H9 (cell line): ENCODE measurements at regions not wholly inside any gene's neighbourhood (a gene's known extent, or its start where the extent isn't known, plus 50 kb on each side); places are given as distances from the start of the nearest gene placed in this dataset.

Experiments
- DNase-seq: peaks from one replicate; pipeline ENCODE4 v3.0.0-alpha.2; 2017
- H2AFZ ChIP-seq: one replicate; pipeline ENCODE4 v1.6.1; 2013; ENCODE audit warnings: mild to moderate bottlenecking, low read length, control low read depth, moderate library complexity
- H2AK5ac ChIP-seq: 2 replicates; pipeline ENCODE4 v1.6.1; 2013; ENCODE audit warnings: low read length, control low read depth, mixed read lengths; ENCODE audit not compliant: insufficient read length
- H2BK120ac ChIP-seq: one replicate; pipeline ENCODE4 v1.6.1; 2013; ENCODE audit warnings: low read depth, mild to moderate bottlenecking, low read length, control low read depth, inconsistent platforms; ENCODE audit not compliant: poor library complexity, severe bottlenecking
- H2BK12ac ChIP-seq: 2 replicates; pipeline ENCODE4 v1.6.1; 2013; ENCODE audit warnings: low read length, control low read depth, mixed read lengths, low read depth; ENCODE audit not compliant: insufficient read length
- H2BK15ac ChIP-seq: 2 replicates; pipeline ENCODE4 v1.6.1; 2013; ENCODE audit warnings: low read depth, low read length, control low read depth
- H2BK20ac ChIP-seq: one replicate; pipeline ENCODE4 v1.6.1; 2013; ENCODE audit warnings: low read depth, mild to moderate bottlenecking, low read length, control low read depth, inconsistent platforms; ENCODE audit not compliant: poor library complexity, severe bottlenecking
- H2BK5ac ChIP-seq: 2 replicates; pipeline ENCODE4 v1.6.1; 2013; ENCODE audit warnings: low read length, control low read depth, mixed read lengths; ENCODE audit not compliant: insufficient read length
- H3K14ac ChIP-seq: 2 replicates; pipeline ENCODE4 v1.6.1; 2013; ENCODE audit warnings: low read length, control low read depth; ENCODE audit not compliant: insufficient read depth
- H3K18ac ChIP-seq: 2 replicates; pipeline ENCODE4 v1.6.1; 2013; ENCODE audit warnings: low read depth, mild to moderate bottlenecking, mixed read lengths, low read length, control low read depth; ENCODE audit not compliant: insufficient read length
- H3K23ac ChIP-seq: 2 replicates; pipeline ENCODE4 v1.6.1; 2013; ENCODE audit warnings: low read length, control low read depth, mixed read lengths, low read depth; ENCODE audit not compliant: insufficient read length
- H3K23me2 ChIP-seq: 2 replicates; pipeline ENCODE4 v1.6.1; 2013; ENCODE audit warnings: low read depth, mild to moderate bottlenecking, mixed read lengths, low read length, control low read depth; ENCODE audit not compliant: insufficient read length, poor library complexity, severe bottlenecking
- H3K27ac ChIP-seq: 2 replicates; pipeline ENCODE4 v1.5.1; 2013; ENCODE audit warnings: low read length, control low read depth, mixed read lengths, low read depth; ENCODE audit not compliant: insufficient read length
- H3K27me3 ChIP-seq: 2 replicates; pipeline ENCODE4 v1.6.1; 2013; ENCODE audit warnings: low read length, control low read depth, inconsistent platforms; ENCODE audit not compliant: insufficient read depth
- H3K4ac ChIP-seq: 2 replicates; pipeline ENCODE4 v1.6.1; 2013; ENCODE audit warnings: low read depth, mild to moderate bottlenecking, control low read depth, inconsistent platforms, low read length, moderate library complexity
- H3K4me1 ChIP-seq: 2 replicates; pipeline ENCODE4 v1.6.1; 2013; ENCODE audit warnings: low read length, control low read depth, inconsistent platforms; ENCODE audit not compliant: insufficient read depth
- H3K4me2 ChIP-seq: 2 replicates; pipeline ENCODE4 v1.6.1; 2013; ENCODE audit warnings: low read length, control low read depth, mixed read lengths; ENCODE audit not compliant: insufficient read length, insufficient read depth
- H3K56ac ChIP-seq: 2 replicates; pipeline ENCODE4 v1.6.1; 2013; ENCODE audit warnings: low read depth, mild to moderate bottlenecking, mixed read lengths, low read length, control low read depth; ENCODE audit not compliant: insufficient read length
- H3K79me1 ChIP-seq: 2 replicates; pipeline ENCODE4 v1.6.1; 2013; ENCODE audit warnings: low read depth, mild to moderate bottlenecking, moderate library complexity, low read length, control low read depth, inconsistent platforms; ENCODE audit not compliant: insufficient read depth, poor library complexity, severe bottlenecking
- H3K79me2 ChIP-seq: 2 replicates; pipeline ENCODE4 v1.6.1; 2013; ENCODE audit warnings: low read length, control low read depth, inconsistent platforms; ENCODE audit not compliant: insufficient read depth
- H3K9ac ChIP-seq: 2 replicates; pipeline ENCODE4 v1.6.1; 2013; ENCODE audit warnings: low read length, control low read depth, mixed read lengths; ENCODE audit not compliant: insufficient read length; ENCODE audit errors: extremely low read depth
- H3K9me3 ChIP-seq: one replicate; pipeline ENCODE4 v1.6.1; 2013; ENCODE audit warnings: low read depth, low read length, inconsistent platforms; ENCODE audit not compliant: control insufficient read depth
- H3T11ph ChIP-seq: one replicate; pipeline ENCODE4 v1.6.1; 2013; ENCODE audit warnings: mild to moderate bottlenecking, low read length, control low read depth, inconsistent platforms
- H4K20me1 ChIP-seq: one replicate; pipeline ENCODE4 v1.6.1; 2013; ENCODE audit not compliant: control insufficient read depth, insufficient read length, insufficient read depth
- H4K5ac ChIP-seq: 2 replicates; pipeline ENCODE4 v1.6.1; 2013; ENCODE audit warnings: low read depth, mild to moderate bottlenecking, mixed read lengths, low read length, control low read depth; ENCODE audit not compliant: insufficient read length
- H4K8ac ChIP-seq: replicated peaks from 2 replicates; pipeline ENCODE4 v1.6.1; 2013; ENCODE audit warnings: low read length, control low read depth, mixed read lengths, low read depth; ENCODE audit not compliant: insufficient read length
- H4K91ac ChIP-seq: 2 replicates; pipeline ENCODE4 v1.6.1; 2013; ENCODE audit warnings: low read depth, mild to moderate bottlenecking, moderate library complexity, mixed read lengths, low read length, control low read depth; ENCODE audit not compliant: insufficient read length
- H3K27ac Mint-ChIP-seq, 3 experiments: 2 replicates in 2 of 3; 3 replicates in 1 of 3; pipeline ENCODE4 v1.8.0; 2020 to 2021; ENCODE audit warnings: mixed read lengths in 3 of 3, mild to moderate bottlenecking in 1 of 3, moderate library complexity in 1 of 3
- H3K27me3 Mint-ChIP-seq: 2 replicates; pipeline ENCODE4 v1.8.0; 2021; ENCODE audit warnings: low read depth, mild to moderate bottlenecking, moderate library complexity, mixed read lengths
- H3K36me3 Mint-ChIP-seq, 3 experiments: 2 replicates in 2 of 3; 3 replicates in 1 of 3; pipeline ENCODE4 v1.8.0; 2020 to 2021; ENCODE audit warnings: low read depth in 3 of 3, mixed read lengths in 3 of 3; ENCODE audit not compliant: insufficient read depth in 1 of 3
- H3K4me1 Mint-ChIP-seq, 2 experiments: 2 replicates each; pipeline ENCODE4 v1.8.0; 2020; ENCODE audit warnings: mixed read lengths in 2 of 2
- H3K4me3 Mint-ChIP-seq, 2 experiments: 2 replicates in 1 of 2; 3 replicates in 1 of 2; pipeline ENCODE4 v1.8.0; 2020 to 2021; ENCODE audit warnings: mild to moderate bottlenecking in 2 of 2, mixed read lengths in 2 of 2, moderate library complexity in 1 of 2
- H3K9me3 Mint-ChIP-seq, 2 experiments: 2 replicates in 1 of 2; 3 replicates in 1 of 2; pipeline ENCODE4 v1.8.0; 2020; ENCODE audit warnings: mild to moderate bottlenecking in 2 of 2, mixed read lengths in 2 of 2, moderate library complexity in 1 of 2
- CTCF ChIP-seq: fragments of 200-600 bp; sonication (generic); conservative IDR thresholded peaks from 3 replicates; pipeline ENCODE4 v1.8.0; 2021; ENCODE audit warnings: antibody characterized with exemption, mild to moderate bottlenecking
- WGBS: extraction: QIAGEN DNeasy Blood & Tissue Kit; methylation state at CpG from one replicate; pipeline ENCODE4 v1.1.7; 2013; ENCODE audit warnings: missing lambda C conversion rate, low lambda C conversion rate, mixed read lengths; ENCODE audit not compliant: insufficient read length; ENCODE audit errors: extremely low coverage; 5-methylcytosine and 5-hydroxymethylcytosine counted together

GRCh38 chr2:113829761-113830160, 60.1 kb upstream of the ACTR3 start:
- Histone ChIP-seq H3K14ac (no peak overlapping the region), H3K4me1 (no peaks in the 10 kb centered on the region), H3K79me2 (no peaks in the 10 kb centered on the region), H3K79me1 (no peaks in the 10 kb centered on the region), H2BK5ac (no peak overlapping the region), H3K18ac (no peak overlapping the region), H3K9me3 (no peaks in the 10 kb centered on the region), H4K20me1 (no peaks in the 10 kb centered on the region), H4K5ac (no peak overlapping the region), H3T11ph (no peak overlapping the region), H3K9ac (no peak overlapping the region), H4K8ac (no peak overlapping the region), H2BK12ac (no peak overlapping the region), H2BK20ac (no peak overlapping the region), H2AFZ (no peak overlapping the region), H4K91ac (no peak overlapping the region), H3K27me3 (no peaks in the 10 kb centered on the region), H3K4ac (no peak overlapping the region), H3K56ac (no peak overlapping the region), H2BK120ac (no peak overlapping the region), H3K23ac (no peak overlapping the region), H3K23me2 (no peaks in the 10 kb centered on the region), H2BK15ac (no peak overlapping the region), H2AK5ac (no peak overlapping the region), H3K4me2 (no peak overlapping the region), H3K27ac (no peak overlapping the region)
- Mint-ChIP-seq H3K4me1 (peaks cover 10 to 11% of the 10 kb centered on the region in 2 experiments), H3K27me3 (no peaks in the 10 kb centered on the region), H3K36me3 (no peaks in the 10 kb centered on the region), H3K4me3 (no peak overlapping the region), H3K27ac (no peak overlapping the region), H3K9me3 (no peaks in the 10 kb centered on the region)
- no peak for TF ChIP-seq CTCF
- no peak for DNase-seq
- WGBS, result no CpG with 5 or more reads among the region's 5 CpGs
